ENCODE measurements at regions not wholly inside any gene's neighbourhood (a gene's known extent, or its start where the extent isn't known, plus 50 kb on each side); places are given as distances from the start of the nearest gene placed in this dataset.

- H3K4me3 ChIP-seq, result no peak overlapping the region
- H3K27me3 ChIP-seq (ENCODE audit: low read depth), result peaks cover 7% of the 10 kb centered on the region
- TF ChIP-seq CTCF (IDR thresholded peaks at IDR 0.05; ENCODE audit: borderline replicate concordance), result no peak
- no peaks in the 10 kb centered on the region for H3K4me1 ChIP-seq
- H3K27ac ChIP-seq (replicated peaks), result no peak overlapping the region
- no peak for DNase-seq
- no peaks in the 10 kb centered on the region for H3K9me3 ChIP-seq (replicated peaks)
- H3K36me3 ChIP-seq, result no peaks in the 10 kb centered on the region
- intact Hi-C loops (cut with micrococcal nuclease), result no loop called here
Observed at GRCh38 chr16:80883816-80884215, 79.4 kb upstream of the CDYL2 start.

GRCh38 chr16:80883159-80883642 is 78.8 kb upstream of the CDYL2 start:
- DNase-seq, result no peak
- Histone ChIP-seq H3K9me3 (replicated peaks) (no peaks in the 10 kb centered on the region), H3K4me1 (no peaks in the 10 kb centered on the region), H3K27ac (replicated peaks) (no peak overlapping the region), H3K4me3 (no peak overlapping the region), H3K27me3 (ENCODE audit: low read depth) (peaks cover 7% of the 10 kb centered on the region), H3K36me3 (no peaks in the 10 kb centered on the region)
- no peak for TF ChIP-seq CTCF (IDR thresholded peaks at IDR 0.05; ENCODE audit: borderline replicate concordance)
- intact Hi-C loops (cut with micrococcal nuclease), result no loop called here

GRCh38 chr16:80875616-80876015 is 71.2 kb upstream of the CDYL2 start:
- Histone ChIP-seq H3K9me3 (replicated peaks) (no peaks in the 10 kb centered on the region), H3K4me3 (peak overlapping the region; percentile 36), H3K27me3 (ENCODE audit: low read depth) (no peaks in the 10 kb centered on the region), H3K36me3 (no peaks in the 10 kb centered on the region), H3K4me1 (no peaks in the 10 kb centered on the region), H3K27ac (replicated peaks) (no peak overlapping the region)
- DNase-seq, result no peak
- intact Hi-C loops (cut with micrococcal nuclease), result no loop called here
- TF ChIP-seq CTCF (IDR thresholded peaks at IDR 0.05; ENCODE audit: borderline replicate concordance), result no peak

- no peak for DNase-seq
- H3K27ac ChIP-seq (replicated peaks), result no peak overlapping the region
- intact Hi-C loops (cut with micrococcal nuclease), result no loop called here
- no peaks in the 10 kb centered on the region for H3K4me1 ChIP-seq
- H3K4me3 ChIP-seq, result no peak overlapping the region
- no peaks in the 10 kb centered on the region for H3K9me3 ChIP-seq (replicated peaks)
- no peak for TF ChIP-seq CTCF (IDR thresholded peaks at IDR 0.05; ENCODE audit: borderline replicate concordance)
- H3K27me3 ChIP-seq (ENCODE audit: low read depth), result no peaks in the 10 kb centered on the region
- H3K36me3 ChIP-seq, result no peaks in the 10 kb centered on the region
Observed at GRCh38 chr16:80874925-80875324, 70.5 kb upstream of the CDYL2 start.

GRCh38 chr16:80862160-80862705 is 57.8 kb upstream of the CDYL2 start:
- H3K36me3 ChIP-seq, result no peaks in the 10 kb centered on the region
- no peak for DNase-seq
- no peak overlapping the region for H3K4me3 ChIP-seq
- H3K27ac ChIP-seq (replicated peaks), result no peak overlapping the region
- no peak for TF ChIP-seq CTCF (IDR thresholded peaks at IDR 0.05; ENCODE audit: borderline replicate concordance)
- peaks cover 24% of the 10 kb centered on the region for H3K9me3 ChIP-seq (replicated peaks)
- H3K4me1 ChIP-seq, result no peaks in the 10 kb centered on the region
- intact Hi-C loops (cut with micrococcal nuclease), result no loop called here
- no peaks in the 10 kb centered on the region for H3K27me3 ChIP-seq (ENCODE audit: low read depth)
